Trophoblast cell (in vitro differentiated cells and primary cell): ENCODE measurements at regions not wholly inside any gene's neighbourhood (a gene's known extent, or its start where the extent isn't known, plus 50 kb on each side); places are given as distances from the start of the nearest gene placed in this dataset.

Source experiments
- DNase-seq, 2 donors: peaks; one replicate each; pipeline ENCODE4 v3.0.0-alpha.2; 2016
- H2AFZ ChIP-seq: 2 replicates; pipeline ENCODE4 v1.6.1; 2013; ENCODE audit warnings: low read length, moderate library complexity, mild to moderate bottlenecking; ENCODE audit not compliant: insufficient read depth, poor library complexity
- H2AK5ac ChIP-seq: 2 replicates; pipeline ENCODE4 v1.6.1; 2013; ENCODE audit warnings: mild to moderate bottlenecking, low read length
- H2BK120ac ChIP-seq: 2 replicates; pipeline ENCODE4 v1.6.1; 2013; ENCODE audit warnings: low read length, mild to moderate bottlenecking, moderate library complexity; ENCODE audit not compliant: insufficient read depth, poor library complexity
- H2BK12ac ChIP-seq: 2 replicates; pipeline ENCODE4 v1.6.1; 2013; ENCODE audit warnings: mild to moderate bottlenecking, low read length, moderate library complexity
- H2BK5ac ChIP-seq: 2 replicates; pipeline ENCODE4 v1.6.1; 2013; ENCODE audit warnings: low read length, low read depth, moderate library complexity, mild to moderate bottlenecking; ENCODE audit not compliant: poor library complexity
- H3K14ac ChIP-seq: 2 replicates; pipeline ENCODE4 v1.6.1; 2013; ENCODE audit warnings: mild to moderate bottlenecking, low read length
- H3K18ac ChIP-seq: 2 replicates; pipeline ENCODE4 v1.6.1; 2013; ENCODE audit warnings: mild to moderate bottlenecking, low read length
- H3K23ac ChIP-seq: 2 replicates; pipeline ENCODE4 v1.6.1; 2013; ENCODE audit warnings: low read length
- H3K27ac ChIP-seq: 2 replicates; pipeline ENCODE4 v1.5.1; 2013; ENCODE audit warnings: low read depth, mild to moderate bottlenecking, inconsistent platforms, low read length, moderate library complexity
- H3K27me3 ChIP-seq: 2 replicates; pipeline ENCODE4 v1.6.1; 2013; ENCODE audit warnings: inconsistent platforms, mild to moderate bottlenecking, low read length, moderate library complexity; ENCODE audit not compliant: insufficient read depth
- H3K36me3 ChIP-seq, 2 experiments: 1 replicate in 1 of 2; 2 replicates in 1 of 2; pipeline ENCODE4 v1.6.1; 2013; ENCODE audit warnings: low read length in 2 of 2, mild to moderate bottlenecking in 2 of 2, moderate library complexity in 1 of 2; ENCODE audit not compliant: insufficient read depth in 2 of 2, control insufficient read depth in 1 of 2
- H3K4ac ChIP-seq: 2 replicates; pipeline ENCODE4 v1.6.1; 2013; ENCODE audit warnings: low read depth, mild to moderate bottlenecking, low read length, moderate library complexity
- H3K4me1 ChIP-seq, 2 experiments: 1 replicate in 1 of 2; 2 replicates in 1 of 2; pipeline ENCODE4 v1.6.1; 2013; ENCODE audit warnings: low read length in 2 of 2, mild to moderate bottlenecking in 2 of 2, moderate library complexity in 1 of 2; ENCODE audit not compliant: insufficient read depth in 2 of 2, control insufficient read depth in 1 of 2
- H3K4me2 ChIP-seq: 2 replicates; pipeline ENCODE4 v1.6.1; 2013; ENCODE audit warnings: inconsistent platforms, mild to moderate bottlenecking, low read length, moderate library complexity
- H3K4me3 ChIP-seq: 2 replicates; pipeline ENCODE4 v1.5.1; 2013; ENCODE audit warnings: mild to moderate bottlenecking, low read depth, low read length, inconsistent platforms
- H3K79me1 ChIP-seq: one replicate; pipeline ENCODE4 v1.6.1; 2013; ENCODE audit warnings: low read length
- H3K79me2 ChIP-seq: 2 replicates; pipeline ENCODE4 v1.6.1; 2013; ENCODE audit warnings: low read length, mild to moderate bottlenecking; ENCODE audit not compliant: control insufficient read depth, insufficient read depth, poor library complexity
- H3K9ac ChIP-seq: 2 replicates; pipeline ENCODE4 v1.6.1; 2013; ENCODE audit warnings: mild to moderate bottlenecking, low read length
- H3K9me3 ChIP-seq: 2 replicates; pipeline ENCODE4 v1.6.1; 2013; ENCODE audit warnings: low read depth, mild to moderate bottlenecking, control low read depth, inconsistent platforms, low read length; ENCODE audit not compliant: insufficient read depth
- H4K12ac ChIP-seq: 2 replicates; pipeline ENCODE4 v1.6.1; 2013; ENCODE audit warnings: low read depth, mild to moderate bottlenecking, low read length, moderate library complexity
- H4K8ac ChIP-seq: 2 replicates; pipeline ENCODE4 v1.6.1; 2013; ENCODE audit warnings: low read depth, mild to moderate bottlenecking, low read length, moderate library complexity
- H4K91ac ChIP-seq: one replicate; pipeline ENCODE4 v1.6.1; 2013; ENCODE audit warnings: low read depth, mild to moderate bottlenecking, low read length, moderate library complexity
- WGBS: extraction: QIAGEN DNeasy Blood & Tissue Kit; methylation state at CpG from one replicate; pipeline ENCODE4 v1.1.7; 2013; ENCODE audit warnings: missing lambda C conversion rate; ENCODE audit not compliant: insufficient read length, insufficient coverage; ENCODE audit errors: extremely low coverage; 5-methylcytosine and 5-hydroxymethylcytosine counted together

- Histone ChIP-seq H2BK12ac (no peak overlapping the region), H3K14ac (no peak overlapping the region), H2AK5ac (no peak overlapping the region), H3K23ac (no peak overlapping the region), H3K4me2 (no peak overlapping the region), H2BK5ac (no peak overlapping the region), H3K4me1 (peaks cover 0 to 3% of the 10 kb centered on the region in 2 experiments), H4K12ac (no peak overlapping the region), H3K4ac (no peak overlapping the region), H3K9ac (no peak overlapping the region), H3K4me3 (no peak overlapping the region), H2BK120ac (no peak overlapping the region), H3K79me1 (no peaks in the 10 kb centered on the region), H3K36me3 (no peaks in the 10 kb centered on the region), H3K27ac (no peak overlapping the region), H4K91ac (no peak overlapping the region), H3K18ac (no peak overlapping the region), H3K79me2 (no peaks in the 10 kb centered on the region), H3K27me3 (no peaks in the 10 kb centered on the region), H3K9me3 (no peaks in the 10 kb centered on the region), H2AFZ (no peak overlapping the region), H4K8ac (no peak overlapping the region)
- no peak for DNase-seq
- no CpG with 5 or more reads among the region's 1 CpG for WGBS
These were observed 75.1 kb upstream of the NT5C1B start for GRCh38 chr2:18664421-18664820.

- H3K79me2 ChIP-seq: no peaks in the 10 kb centered on the region
- H3K18ac ChIP-seq: no peak overlapping the region
- no peak overlapping the region for H4K91ac ChIP-seq
- no peak overlapping the region for H4K8ac ChIP-seq
- H3K79me1 ChIP-seq: no peaks in the 10 kb centered on the region
- peaks cover 0 to 3% of the 10 kb centered on the region in 2 experiments for H3K4me1 ChIP-seq
- no CpG with 5 or more reads among the region's 3 CpGs for WGBS
- H3K4me3 ChIP-seq: no peak overlapping the region
- H2AFZ ChIP-seq: no peak overlapping the region
- no peaks in the 10 kb centered on the region for H3K9me3 ChIP-seq
- H3K9ac ChIP-seq: no peak overlapping the region
- no peak overlapping the region for H3K23ac ChIP-seq
- no peak overlapping the region for H2BK12ac ChIP-seq
- no peak overlapping the region for H3K4ac ChIP-seq
- H2BK5ac ChIP-seq: no peak overlapping the region
- no peaks in the 10 kb centered on the region for H3K27me3 ChIP-seq
- H3K4me2 ChIP-seq: no peak overlapping the region
- H3K27ac ChIP-seq: no peak overlapping the region
- no peak overlapping the region for H3K14ac ChIP-seq
- DNase-seq: no peak
- H4K12ac ChIP-seq: no peak overlapping the region
- H2AK5ac ChIP-seq: no peak overlapping the region
- no peaks in the 10 kb centered on the region for H3K36me3 ChIP-seq
- no peak overlapping the region for H2BK120ac ChIP-seq
These were observed 74.5 kb upstream of the NT5C1B start for GRCh38 chr2:18663861-18664260.

- Histone ChIP-seq H2AK5ac (no peak overlapping the region), H4K12ac (no peak overlapping the region), H3K18ac (no peak overlapping the region), H2BK120ac (no peak overlapping the region), H3K4me1 (peaks cover 0 to 3% of the 10 kb centered on the region in 2 experiments), H3K79me2 (no peaks in the 10 kb centered on the region), H3K4ac (no peak overlapping the region), H3K9ac (no peak overlapping the region), H4K91ac (no peak overlapping the region), H3K4me3 (no peak overlapping the region), H3K14ac (no peak overlapping the region), H3K4me2 (no peak overlapping the region), H3K36me3 (no peaks in the 10 kb centered on the region), H3K79me1 (no peaks in the 10 kb centered on the region), H3K23ac (no peak overlapping the region), H2BK12ac (no peak overlapping the region), H2BK5ac (no peak overlapping the region), H4K8ac (no peak overlapping the region), H3K9me3 (no peaks in the 10 kb centered on the region), H3K27me3 (no peaks in the 10 kb centered on the region), H2AFZ (no peak overlapping the region), H3K27ac (no peak overlapping the region)
- DNase-seq: no peak
- no CpG with 5 or more reads among the region's 5 CpGs for WGBS
These were observed 73.3 kb upstream of the NT5C1B start for GRCh38 chr2:18662689-18663088.

GRCh38 chr2:18659915-18660314 lies 70.5 kb upstream of the NT5C1B start:
- peaks cover 0 to 3% of the 10 kb centered on the region in 2 experiments for H3K4me1 ChIP-seq
- no peaks in the 10 kb centered on the region for H3K36me3 ChIP-seq
- no peaks in the 10 kb centered on the region for H3K79me1 ChIP-seq
- no peak overlapping the region for H2AK5ac ChIP-seq
- no peaks in the 10 kb centered on the region for H3K27me3 ChIP-seq
- no peak overlapping the region for H4K12ac ChIP-seq
- no peak overlapping the region for H3K4ac ChIP-seq
- no peak overlapping the region for H4K91ac ChIP-seq
- H3K18ac ChIP-seq: no peak overlapping the region
- no peak overlapping the region for H3K14ac ChIP-seq
- no peak overlapping the region for H3K27ac ChIP-seq
- H3K4me3 ChIP-seq: no peak overlapping the region
- H3K4me2 ChIP-seq: no peak overlapping the region
- H2BK5ac ChIP-seq: no peak overlapping the region
- H3K79me2 ChIP-seq: no peaks in the 10 kb centered on the region
- H3K23ac ChIP-seq: no peak overlapping the region
- H2AFZ ChIP-seq: no peak overlapping the region
- no peak overlapping the region for H3K9ac ChIP-seq
- WGBS: no CpG with 5 or more reads among the region's 1 CpG
- no peak overlapping the region for H4K8ac ChIP-seq
- H2BK12ac ChIP-seq: no peak overlapping the region
- no peak for DNase-seq
- no peak overlapping the region for H2BK120ac ChIP-seq
- no peaks in the 10 kb centered on the region for H3K9me3 ChIP-seq
